ENCODE measurements at regions not wholly inside any gene's neighbourhood (a gene's known extent, or its start where the extent isn't known, plus 50 kb on each side); places are given as distances from the start of the nearest gene placed in this dataset.

- peaks cover 0 to 44% of the 10 kb centered on the region in 2 donors for H3K4me1 ChIP-seq
- no peak for DNase-seq (ENCODE audit: low spot score in 2 of 2)
- intact Hi-C loops (cut with DNase I), result no loop called here
- H3K27me3 ChIP-seq, result no peaks in the 10 kb centered on the region
- H3K27ac ChIP-seq, result no peak overlapping the region
- no peaks in the 10 kb centered on the region for H3K9me3 ChIP-seq
- no peak overlapping the region for H3K4me3 ChIP-seq
- H3K36me3 ChIP-seq, result no peaks in the 10 kb centered on the region
- no peak for TF ChIP-seq CTCF (IDR thresholded peaks at IDR 0.05)
These were observed 50.0 kb downstream of the PIK3C2A start for GRCh38 chr11:17157761-17158160.

GRCh38 chr11:17156283-17156682 is 51.5 kb downstream of the PIK3C2A start:
- Histone ChIP-seq H3K27me3 (no peaks in the 10 kb centered on the region), H3K4me1 (peaks cover 0 to 41% of the 10 kb centered on the region in 2 donors), H3K9me3 (no peaks in the 10 kb centered on the region), H3K27ac (peak overlapping the region in 1 of 2 donors; percentile 34), H3K36me3 (no peaks in the 10 kb centered on the region), H3K4me3 (no peak overlapping the region)
- DNase-seq (ENCODE audit: low spot score in 2 of 2), result no peak
- intact Hi-C loops (cut with DNase I), result no loop called here
- no peak for TF ChIP-seq CTCF (IDR thresholded peaks at IDR 0.05)

DNA sequence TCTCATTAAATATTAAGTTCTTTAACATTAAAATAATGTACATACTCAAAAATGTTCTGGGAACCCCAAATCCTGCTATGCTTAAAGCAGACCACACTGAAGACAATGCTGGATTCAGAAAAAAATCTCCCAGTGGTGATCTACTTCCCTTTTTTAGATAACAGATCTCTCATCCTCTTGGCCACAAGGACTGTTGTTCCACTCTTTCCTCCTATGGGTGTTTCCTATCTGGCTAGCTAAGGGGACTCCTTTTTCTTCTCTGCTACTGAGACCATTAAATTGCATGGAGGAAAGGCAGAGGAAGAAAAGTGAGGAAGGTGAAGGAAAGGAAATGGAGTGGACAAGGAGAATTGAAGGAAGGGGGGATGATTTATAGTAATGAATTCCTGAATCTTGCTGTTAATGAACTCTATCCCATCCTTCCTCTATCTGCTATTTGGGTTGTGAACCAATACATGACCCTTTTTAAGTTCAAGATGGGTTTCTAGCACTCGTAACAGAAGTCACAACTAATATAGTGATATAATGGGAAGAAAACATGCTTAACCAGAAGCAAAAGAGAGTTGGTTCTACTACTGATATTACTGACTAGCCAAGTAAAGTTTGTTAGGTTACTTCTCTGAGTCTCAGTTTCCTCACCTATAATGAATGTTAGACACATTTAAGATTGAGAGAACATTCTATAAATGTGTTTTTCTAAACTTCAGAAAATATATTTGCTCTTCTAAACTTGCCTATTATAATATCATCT is 53.2 kb downstream of the PIK3C2A start:
- intact Hi-C loops (cut with DNase I), result no loop called here
- Histone ChIP-seq H3K4me3 (no peak overlapping the region), H3K9me3 (no peaks in the 10 kb centered on the region), H3K4me1 (peaks cover 0 to 45% of the 10 kb centered on the region in 2 donors), H3K27ac (peak overlapping the region; percentile 22 to 34), H3K36me3 (no peaks in the 10 kb centered on the region), H3K27me3 (no peaks in the 10 kb centered on the region)
- no peak for DNase-seq (ENCODE audit: low spot score in 2 of 2)
- TF ChIP-seq CTCF (IDR thresholded peaks at IDR 0.05), result no peak

- no peak overlapping the region for H3K4me3 ChIP-seq
- no peak for DNase-seq (ENCODE audit: low spot score in 2 of 2)
- no peaks in the 10 kb centered on the region for H3K27me3 ChIP-seq
- H3K9me3 ChIP-seq, result no peaks in the 10 kb centered on the region
- H3K4me1 ChIP-seq, result peaks cover 0 to 39% of the 10 kb centered on the region in 2 donors
- no peak for TF ChIP-seq CTCF (IDR thresholded peaks at IDR 0.05)
- intact Hi-C loops (cut with DNase I), result no loop called here
- H3K27ac ChIP-seq, result peak overlapping the region; percentile 31 to 34
- no peaks in the 10 kb centered on the region for H3K36me3 ChIP-seq
These were observed 54.0 kb downstream of the PIK3C2A start for GRCh38 chr11:17153757-17154156.

DNA sequence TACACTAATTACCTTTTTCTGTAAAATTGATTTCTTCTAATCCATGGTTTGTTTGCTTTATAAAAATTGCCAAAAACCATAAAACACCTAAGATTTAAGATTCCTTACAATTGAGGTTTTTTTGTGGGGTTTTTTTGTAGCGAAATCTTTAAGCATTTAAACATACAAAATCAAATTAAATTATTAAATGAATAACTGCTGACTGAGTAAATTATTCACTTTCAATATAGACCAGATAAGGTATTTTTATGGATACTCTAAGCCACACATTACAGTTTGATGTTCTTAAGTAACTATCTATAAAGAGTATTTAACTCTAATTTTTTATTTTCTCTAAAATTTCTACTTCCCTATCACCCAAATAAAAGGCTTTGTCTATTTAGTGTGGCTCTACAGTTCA is 55.5 kb downstream of the PIK3C2A start:
- intact Hi-C loops (cut with DNase I), result no loop called here
- no peak for DNase-seq (ENCODE audit: low spot score in 2 of 2)
- Histone ChIP-seq H3K27ac (no peak overlapping the region), H3K36me3 (peaks cover 0 to 4% of the 10 kb centered on the region in 2 donors), H3K9me3 (no peaks in the 10 kb centered on the region), H3K27me3 (no peaks in the 10 kb centered on the region), H3K4me1 (peaks cover 0 to 38% of the 10 kb centered on the region in 2 donors), H3K4me3 (no peak overlapping the region)
- no peak for TF ChIP-seq CTCF (IDR thresholded peaks at IDR 0.05)
